BE2C (cell line): ENCODE measurements at regions not wholly inside any gene's neighbourhood (a gene's known extent, or its start where the extent isn't known, plus 50 kb on each side); places are given as distances from the start of the nearest gene placed in this dataset.

Experiments
- DNase-seq: peaks from one replicate; pipeline ENCODE4 v3.0.0-alpha.2; 2020
- H3K27me3 ChIP-seq: fragments of 250-450 bp; sonication (Bioruptor Pico); 2 replicates; pipeline ENCODE4 v1.5.1; 2020; ENCODE audit warnings: mild to moderate bottlenecking
- H3K36me3 ChIP-seq: fragments of 250-450 bp; sonication (Bioruptor Pico); 2 replicates; pipeline ENCODE4 v1.5.1; 2020; ENCODE audit warnings: mild to moderate bottlenecking
- H3K4me1 ChIP-seq: fragments of 250-450 bp; sonication (Bioruptor Pico); 2 replicates; pipeline ENCODE4 v1.5.1; 2020
- H3K4me3 ChIP-seq: 2 replicates; pipeline ENCODE4 v1.5.1; 2011; ENCODE audit warnings: low read depth, low read length
- H3K9me3 ChIP-seq: fragments of 250-450 bp; sonication (Bioruptor Pico); 2 replicates; pipeline ENCODE4 v1.5.1; 2020
- TF ChIP-seq, protein P1 (sequence below): IDR thresholded peaks from 2 replicates; pipeline ENCODE4 v1.5.1; 2012; ENCODE audit warnings: mild to moderate bottlenecking, low read depth, low read length

DNA sequence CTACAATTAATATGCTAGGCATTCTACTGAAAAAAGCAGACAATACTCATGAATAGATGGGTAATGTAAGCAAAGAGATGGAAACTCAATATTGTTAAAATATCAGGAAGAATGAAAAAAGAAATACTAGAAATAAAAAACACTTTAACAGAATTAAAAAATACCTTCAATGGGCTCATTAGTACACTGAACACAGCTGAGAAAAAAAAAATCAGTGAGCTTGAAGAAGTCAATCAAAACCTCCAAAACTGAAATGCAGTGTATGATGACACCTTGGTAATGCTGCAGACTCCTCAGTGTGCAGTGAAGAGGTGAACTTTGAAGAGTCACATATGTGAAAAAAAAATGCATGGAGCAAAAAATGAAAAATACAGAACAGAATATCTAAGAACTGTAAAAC is 227.2 kb downstream of the TMEM26 start:
- DNase-seq = no peak
- H3K27me3 ChIP-seq = no peaks in the 10 kb centered on the region
- TF ChIP-seq, protein P1, sequence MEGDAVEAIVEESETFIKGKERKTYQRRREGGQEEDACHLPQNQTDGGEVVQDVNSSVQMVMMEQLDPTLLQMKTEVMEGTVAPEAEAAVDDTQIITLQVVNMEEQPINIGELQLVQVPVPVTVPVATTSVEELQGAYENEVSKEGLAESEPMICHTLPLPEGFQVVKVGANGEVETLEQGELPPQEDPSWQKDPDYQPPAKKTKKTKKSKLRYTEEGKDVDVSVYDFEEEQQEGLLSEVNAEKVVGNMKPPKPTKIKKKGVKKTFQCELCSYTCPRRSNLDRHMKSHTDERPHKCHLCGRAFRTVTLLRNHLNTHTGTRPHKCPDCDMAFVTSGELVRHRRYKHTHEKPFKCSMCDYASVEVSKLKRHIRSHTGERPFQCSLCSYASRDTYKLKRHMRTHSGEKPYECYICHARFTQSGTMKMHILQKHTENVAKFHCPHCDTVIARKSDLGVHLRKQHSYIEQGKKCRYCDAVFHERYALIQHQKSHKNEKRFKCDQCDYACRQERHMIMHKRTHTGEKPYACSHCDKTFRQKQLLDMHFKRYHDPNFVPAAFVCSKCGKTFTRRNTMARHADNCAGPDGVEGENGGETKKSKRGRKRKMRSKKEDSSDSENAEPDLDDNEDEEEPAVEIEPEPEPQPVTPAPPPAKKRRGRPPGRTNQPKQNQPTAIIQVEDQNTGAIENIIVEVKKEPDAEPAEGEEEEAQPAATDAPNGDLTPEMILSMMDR = no peak
- no peak overlapping the region for H3K4me3 ChIP-seq
- no peaks in the 10 kb centered on the region for H3K36me3 ChIP-seq
- no peaks in the 10 kb centered on the region for H3K9me3 ChIP-seq
- H3K4me1 ChIP-seq = no peaks in the 10 kb centered on the region

DNA sequence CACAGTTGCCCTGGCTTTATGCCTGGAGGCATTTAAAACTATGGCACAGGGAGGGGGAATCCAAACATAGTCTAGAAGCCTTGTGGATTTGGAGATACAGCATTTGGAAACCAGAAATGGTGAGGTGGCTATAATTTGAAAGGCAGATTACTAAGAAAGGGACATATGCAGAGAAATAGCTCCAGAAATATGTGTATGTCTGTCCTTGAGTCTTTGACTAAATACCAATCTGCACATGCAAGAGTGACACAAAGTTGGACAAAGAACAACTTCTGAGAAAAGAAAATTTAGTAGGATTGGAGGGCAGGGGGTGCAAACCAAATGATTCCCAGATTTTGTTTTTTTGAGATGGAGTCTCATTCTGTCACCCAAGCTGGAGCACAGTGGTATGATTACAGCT is 229.6 kb downstream of the TMEM26 start:
- no peaks in the 10 kb centered on the region for H3K36me3 ChIP-seq
- DNase-seq = no peak
- H3K27me3 ChIP-seq = no peaks in the 10 kb centered on the region
- no peaks in the 10 kb centered on the region for H3K9me3 ChIP-seq
- TF ChIP-seq, protein P1 = no peak
- no peak overlapping the region for H3K4me3 ChIP-seq
- no peaks in the 10 kb centered on the region for H3K4me1 ChIP-seq

DNA sequence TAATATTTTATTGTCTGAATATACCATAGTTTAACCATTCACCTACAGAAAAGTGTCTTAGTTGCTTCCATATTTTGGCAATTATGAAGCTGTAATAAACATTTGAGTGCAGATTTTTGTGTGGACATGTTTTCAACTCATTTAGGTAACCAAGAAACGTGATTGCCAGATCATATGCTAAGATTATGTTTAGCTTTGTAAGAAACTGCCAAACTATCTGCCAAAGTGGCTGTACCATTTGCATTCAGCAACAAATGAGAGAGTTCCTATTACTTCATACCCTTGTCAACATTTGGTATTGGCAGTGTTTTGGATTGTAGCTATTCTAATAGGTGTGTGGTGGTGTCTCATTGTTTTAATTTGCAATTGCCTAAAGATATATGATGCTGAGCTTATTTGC is 233.5 kb downstream of the TMEM26 start:
- no peaks in the 10 kb centered on the region for H3K36me3 ChIP-seq
- DNase-seq = no peak

DNA sequence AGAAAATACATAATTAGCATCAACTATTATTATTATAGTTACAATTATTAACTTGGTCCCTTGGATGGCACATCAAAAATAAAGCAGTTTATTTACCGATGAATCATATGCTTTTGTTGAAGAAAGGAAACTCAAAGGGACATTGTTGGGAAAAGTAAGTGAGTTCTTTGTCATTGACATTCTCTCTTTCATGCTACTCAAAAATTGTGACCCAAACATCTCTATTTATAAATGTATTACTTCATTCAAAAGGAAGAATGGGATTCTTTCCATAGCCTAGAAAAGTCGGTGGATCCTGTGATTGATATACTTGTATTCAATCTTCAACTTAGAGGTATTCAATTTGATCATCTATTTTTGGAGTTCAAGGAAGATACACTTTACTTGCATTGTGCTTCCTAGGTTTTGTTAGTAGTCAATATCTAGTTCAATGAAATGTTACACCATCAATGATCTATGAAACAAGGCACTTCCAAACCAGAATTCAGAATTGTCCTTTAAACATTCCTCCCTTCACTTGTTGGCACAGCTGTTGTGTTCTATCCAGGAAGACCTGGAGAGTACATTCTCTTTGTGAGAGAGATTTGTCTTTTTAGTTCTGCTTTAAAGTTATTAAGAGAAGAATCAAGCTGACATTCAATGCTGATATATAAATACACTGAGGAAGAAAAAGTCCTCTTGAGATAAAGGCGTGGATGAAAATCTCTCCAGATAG is 235.2 kb downstream of the TMEM26 start:
- TF ChIP-seq, protein P1 = no peak
- Histone ChIP-seq H3K27me3 (no peaks in the 10 kb centered on the region), H3K9me3 (no peaks in the 10 kb centered on the region), H3K4me3 (no peak overlapping the region), H3K36me3 (no peaks in the 10 kb centered on the region), H3K4me1 (no peaks in the 10 kb centered on the region)
- DNase-seq = no peak

More for the DNA sequence above, 233.5 kb downstream of the TMEM26 start:
- H3K4me1 ChIP-seq = no peaks in the 10 kb centered on the region
- H3K27me3 ChIP-seq = no peaks in the 10 kb centered on the region
- H3K4me3 ChIP-seq = no peak overlapping the region
- TF ChIP-seq, protein P1 = no peak
- no peaks in the 10 kb centered on the region for H3K9me3 ChIP-seq

DNA sequence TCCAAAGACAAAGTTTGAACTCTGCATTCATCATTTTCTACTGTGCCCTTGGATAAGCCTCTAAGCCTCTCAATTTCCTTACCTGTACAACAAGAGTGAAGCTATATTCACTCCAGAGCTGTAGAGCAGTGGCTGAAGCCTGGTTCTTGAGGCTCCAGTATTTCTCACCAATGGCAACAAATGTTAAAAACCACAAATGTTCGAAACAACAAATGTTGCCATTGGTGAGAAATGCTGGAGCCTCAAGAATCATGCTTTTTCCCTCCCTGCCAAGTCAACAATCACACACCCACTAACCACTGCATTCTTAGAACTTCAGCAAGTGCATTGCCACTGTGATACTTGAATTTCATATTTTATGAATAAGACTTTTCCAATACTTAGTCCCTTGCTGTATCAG is 237.9 kb downstream of the TMEM26 start:
- no peaks in the 10 kb centered on the region for H3K27me3 ChIP-seq
- no peak overlapping the region for H3K4me3 ChIP-seq
- H3K4me1 ChIP-seq = no peaks in the 10 kb centered on the region
- DNase-seq = no peak
- no peaks in the 10 kb centered on the region for H3K36me3 ChIP-seq
- TF ChIP-seq, protein P1 = no peak
- H3K9me3 ChIP-seq = no peaks in the 10 kb centered on the region

DNA sequence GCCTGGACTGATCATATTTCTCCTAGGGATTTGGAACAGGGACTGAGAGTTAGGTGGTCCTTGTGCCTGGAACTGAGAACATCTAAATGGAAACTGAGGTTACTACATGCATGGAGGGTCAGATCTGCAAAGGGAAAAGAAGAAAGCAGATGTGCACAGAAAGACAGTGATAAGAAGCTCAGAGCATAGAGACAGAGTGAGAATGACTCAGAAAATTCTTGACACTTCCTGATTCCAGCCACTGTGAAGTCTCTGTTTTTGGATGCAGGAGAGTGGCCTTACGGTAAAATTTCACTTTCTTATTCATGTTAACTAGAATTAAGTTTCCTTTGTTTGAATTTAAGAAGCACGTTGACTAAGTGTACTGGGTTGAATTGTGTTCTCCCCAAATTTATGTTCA is 241.7 kb downstream of the TMEM26 start:
- Histone ChIP-seq H3K27me3 (no peaks in the 10 kb centered on the region), H3K4me1 (no peaks in the 10 kb centered on the region), H3K4me3 (no peak overlapping the region), H3K9me3 (no peaks in the 10 kb centered on the region), H3K36me3 (no peaks in the 10 kb centered on the region)
- no peak for DNase-seq
- TF ChIP-seq, protein P1 = no peak
